GM12875 (cell line): ENCODE measurements at regions not wholly inside any gene's neighbourhood (a gene's known extent, or its start where the extent isn't known, plus 50 kb on each side); places are given as distances from the start of the nearest gene placed in this dataset.

Experiments used
- H3K4me3 ChIP-seq: one replicate; pipeline ENCODE4 v1.5.1; 2011; ENCODE audit warnings: low read depth, low read length, control low read depth
- TF ChIP-seq, protein P1 (sequence below): IDR thresholded peaks from 2 replicates; pipeline ENCODE4 v1.5.1; 2011; ENCODE audit warnings: low read depth, mild to moderate bottlenecking, control low read depth, inconsistent platforms, low read length, moderate library complexity, borderline replicate concordance; ENCODE audit not compliant: insufficient read depth

DNA sequence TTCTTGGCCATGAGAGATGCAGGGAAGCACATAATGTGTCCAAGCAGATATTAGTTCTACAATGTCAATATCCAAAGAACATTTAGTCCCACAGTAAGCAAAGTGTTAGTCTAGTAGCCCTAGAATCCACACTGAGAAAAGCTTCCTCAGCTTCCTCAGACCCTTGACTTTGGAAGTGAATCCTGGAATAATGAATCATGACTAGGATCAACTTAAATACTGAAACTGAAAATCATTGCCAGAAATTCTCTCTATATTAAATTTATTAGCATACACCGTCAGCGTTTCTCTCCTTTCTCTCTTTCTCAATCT is 356.9 kb upstream of the ACVR2A start:
- TF ChIP-seq, protein P1, sequence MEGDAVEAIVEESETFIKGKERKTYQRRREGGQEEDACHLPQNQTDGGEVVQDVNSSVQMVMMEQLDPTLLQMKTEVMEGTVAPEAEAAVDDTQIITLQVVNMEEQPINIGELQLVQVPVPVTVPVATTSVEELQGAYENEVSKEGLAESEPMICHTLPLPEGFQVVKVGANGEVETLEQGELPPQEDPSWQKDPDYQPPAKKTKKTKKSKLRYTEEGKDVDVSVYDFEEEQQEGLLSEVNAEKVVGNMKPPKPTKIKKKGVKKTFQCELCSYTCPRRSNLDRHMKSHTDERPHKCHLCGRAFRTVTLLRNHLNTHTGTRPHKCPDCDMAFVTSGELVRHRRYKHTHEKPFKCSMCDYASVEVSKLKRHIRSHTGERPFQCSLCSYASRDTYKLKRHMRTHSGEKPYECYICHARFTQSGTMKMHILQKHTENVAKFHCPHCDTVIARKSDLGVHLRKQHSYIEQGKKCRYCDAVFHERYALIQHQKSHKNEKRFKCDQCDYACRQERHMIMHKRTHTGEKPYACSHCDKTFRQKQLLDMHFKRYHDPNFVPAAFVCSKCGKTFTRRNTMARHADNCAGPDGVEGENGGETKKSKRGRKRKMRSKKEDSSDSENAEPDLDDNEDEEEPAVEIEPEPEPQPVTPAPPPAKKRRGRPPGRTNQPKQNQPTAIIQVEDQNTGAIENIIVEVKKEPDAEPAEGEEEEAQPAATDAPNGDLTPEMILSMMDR: no peak
- H3K4me3 ChIP-seq: no peak overlapping the region

DNA sequence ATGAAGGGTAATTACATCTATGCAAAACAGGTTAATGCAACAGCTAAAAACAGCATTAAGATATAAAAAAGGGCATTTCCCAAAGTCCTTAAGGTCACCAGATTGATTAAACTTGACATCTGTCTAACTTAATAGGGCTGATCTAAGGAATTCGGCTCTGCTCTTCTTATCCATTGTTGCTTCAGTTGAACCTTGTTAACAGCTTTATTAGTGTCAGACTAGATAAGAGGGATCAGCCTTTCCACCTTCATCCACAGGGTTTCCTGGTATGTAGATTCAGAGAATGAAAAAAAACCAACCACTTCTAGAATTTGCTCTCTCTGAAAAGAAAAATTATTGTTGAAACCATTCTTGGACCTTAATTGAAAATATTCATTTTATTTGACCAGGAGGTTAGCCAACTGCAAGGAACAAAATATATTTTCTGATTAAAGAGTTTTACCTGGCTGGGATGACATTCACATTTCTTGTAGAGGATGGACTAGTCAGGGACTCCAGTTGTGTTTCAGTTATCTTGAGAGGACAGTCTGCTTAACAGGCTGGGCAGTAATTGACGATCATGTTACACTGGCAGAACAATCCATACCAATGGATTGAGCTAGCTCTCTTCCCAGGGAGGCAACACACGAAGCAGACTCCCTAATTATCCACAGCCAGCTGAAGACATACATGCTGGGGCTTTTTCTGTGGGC is 357.4 kb upstream of the ACVR2A start:
- TF ChIP-seq, protein P1: no peak

DNA sequence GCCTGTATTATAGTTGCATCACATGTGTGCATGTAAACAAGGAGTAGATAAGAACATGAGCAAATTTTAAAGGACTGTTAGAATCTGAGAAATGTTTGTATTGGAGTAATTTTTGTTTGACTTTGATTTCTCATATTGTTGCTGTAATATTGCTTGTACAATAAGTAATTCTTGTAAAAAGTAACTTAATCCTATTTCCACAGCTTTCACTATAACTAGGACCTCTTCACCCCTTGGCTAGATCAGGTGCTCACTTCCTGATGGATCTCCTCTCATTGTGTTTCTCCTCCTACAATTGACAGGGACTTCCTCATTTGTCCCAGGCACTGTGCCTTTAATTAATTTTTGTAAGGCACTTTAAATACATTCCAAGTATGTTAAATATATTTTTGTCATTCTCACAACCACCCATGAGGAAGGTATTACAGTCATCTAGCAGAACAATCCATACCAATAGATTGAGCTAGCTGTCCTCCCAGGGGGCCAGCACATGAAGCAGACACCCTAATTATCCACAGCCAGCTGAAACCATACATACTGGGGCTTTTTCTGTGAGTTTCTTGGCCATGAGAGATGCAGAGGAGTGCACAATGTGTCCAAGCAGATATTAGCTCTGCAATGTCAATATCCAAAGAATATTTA is 359.5 kb upstream of the ACVR2A start:
- TF ChIP-seq, protein P1: no peak
- no peak overlapping the region for H3K4me3 ChIP-seq

More for the DNA sequence above, 357.4 kb upstream of the ACVR2A start:
- no peak overlapping the region for H3K4me3 ChIP-seq

DNA sequence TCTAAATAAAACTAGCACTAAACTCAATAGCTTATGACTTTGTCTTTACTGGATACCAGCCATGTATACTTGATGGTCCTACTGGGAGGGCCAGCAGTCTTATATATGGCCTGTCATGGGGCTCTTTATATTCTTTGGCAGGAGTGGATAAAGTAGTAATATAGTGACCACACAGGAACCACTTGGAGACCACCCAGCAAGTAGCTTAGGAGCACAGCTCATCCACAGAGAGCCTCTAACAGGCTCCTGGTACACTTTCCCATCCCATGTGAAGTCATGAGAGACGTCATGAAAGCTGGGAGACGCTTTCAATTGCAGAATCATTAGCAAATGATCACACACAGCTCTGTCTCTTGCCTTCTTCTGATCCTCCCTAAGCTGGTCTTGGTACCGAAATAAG is 360.9 kb upstream of the ACVR2A start:
- H3K4me3 ChIP-seq: no peak overlapping the region

DNA sequence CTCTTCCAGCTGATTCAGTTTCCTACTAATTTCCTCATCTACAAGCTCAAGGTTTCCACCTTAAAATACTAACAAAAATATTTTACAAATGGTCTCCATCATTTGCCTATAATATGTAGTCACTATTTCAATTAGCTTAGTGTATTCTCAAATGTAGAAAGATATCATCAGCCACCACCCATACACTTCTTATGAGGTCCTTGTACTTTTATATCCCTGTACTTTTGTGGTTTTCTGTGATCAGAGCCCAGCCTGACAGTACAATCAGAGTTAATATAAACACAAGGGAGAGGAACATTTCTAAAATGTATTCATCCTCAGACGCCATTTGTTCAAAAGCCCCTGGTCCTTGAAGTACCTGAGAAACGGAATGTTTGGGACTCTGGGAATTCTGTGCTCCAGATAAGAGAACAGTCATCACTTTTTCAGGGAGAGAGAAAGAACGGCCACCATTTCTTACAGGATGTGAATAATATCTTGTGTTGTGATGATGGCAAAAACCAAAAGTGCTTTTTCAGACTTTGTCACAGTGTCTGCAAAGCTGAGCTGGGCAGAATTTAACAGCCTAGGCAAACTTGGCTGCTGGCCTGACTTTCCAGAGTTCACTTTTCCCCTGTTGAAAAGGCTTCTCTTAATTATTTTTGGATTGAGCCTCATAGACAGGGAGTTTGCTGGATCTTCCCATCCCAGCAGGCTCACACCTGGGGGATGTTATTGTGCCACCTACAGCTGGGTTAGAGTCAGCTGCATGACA is 361.7 kb upstream of the ACVR2A start:
- no peak overlapping the region for H3K4me3 ChIP-seq
- TF ChIP-seq, protein P1: no peak

More for the DNA sequence above, 360.9 kb upstream of the ACVR2A start:
- TF ChIP-seq, protein P1: no peak

DNA sequence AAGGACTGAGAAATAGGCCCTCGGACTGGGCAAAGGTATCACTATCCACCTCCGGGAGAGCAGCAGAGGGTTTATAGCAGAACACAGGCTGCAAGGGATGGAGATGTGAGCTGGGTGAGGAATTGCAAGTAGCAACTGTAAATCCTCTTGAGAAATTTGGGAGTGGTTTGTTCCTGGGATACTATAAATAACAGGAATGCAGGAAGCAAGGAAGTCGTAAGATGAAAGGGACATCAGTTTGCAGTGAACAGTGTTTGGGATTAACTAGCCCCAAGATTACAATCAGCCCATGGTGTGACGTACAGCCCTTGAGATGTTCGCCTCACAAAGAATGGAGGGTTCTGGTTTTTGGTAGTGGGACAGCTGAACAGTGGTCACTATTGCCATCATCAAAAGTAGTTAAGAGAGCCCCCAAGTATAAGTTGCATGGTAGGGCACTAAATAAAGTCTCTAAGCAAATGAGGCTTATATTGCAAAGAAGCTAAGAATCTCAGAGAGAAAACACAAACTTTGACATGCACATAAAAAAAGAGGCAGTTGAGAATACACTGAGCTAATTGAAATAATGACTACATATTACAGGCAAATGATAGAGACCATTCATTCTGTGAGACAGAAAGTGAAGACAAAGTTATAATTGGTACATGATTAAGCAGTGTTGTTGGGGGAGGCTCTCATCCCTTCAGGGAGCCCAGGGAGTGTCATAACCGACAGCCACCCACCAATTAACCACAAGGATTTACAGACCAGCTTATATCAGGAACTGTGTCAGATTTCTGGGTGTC is 362.5 kb upstream of the ACVR2A start:
- TF ChIP-seq, protein P1: no peak
- no peak overlapping the region for H3K4me3 ChIP-seq
